A673 (cell line): ENCODE measurements at regions not wholly inside any gene's neighbourhood (a gene's known extent, or its start where the extent isn't known, plus 50 kb on each side); places are given as distances from the start of the nearest gene placed in this dataset.

Experiments
- BruUV-seq: library from RNA; stranded (reverse); fragments of 400-500 nt; replicated peaks from 2 replicates; lab custom pipeline; 2021; lab: Mats Ljungman, UMichigan
- CTCF ChIA-PET: fragments of 300-600 bp; sonication (Branson Sonifier 250); formaldehyde crosslinking; loops from one replicate; lab custom pipeline; 2022; ENCODE audit warnings: antibody characterized with exemption; lab: Charles Lee
- POLR2A ChIA-PET: fragments of 300-600 bp; sonication (Branson Sonifier 250); formaldehyde crosslinking; loops from one replicate; lab custom pipeline; 2022; ENCODE audit warnings: antibody characterized with exemption; ENCODE audit not compliant: low non-redundant PET; lab: Charles Lee
- DNase-seq: peaks from one replicate; pipeline ENCODE4 v3.0.0-alpha.2; 2015; ENCODE audit warnings: low spot score
- H3K27ac ChIP-seq: fragments of 200-600 bp; sonication (generic); 2 replicates; pipeline ENCODE4 v1.5.1; 2016; ENCODE audit warnings: mixed run types, low read depth, mild to moderate bottlenecking, mixed read lengths, antibody characterized with exemption, low read length; ENCODE audit not compliant: poor library complexity, severe bottlenecking
- H3K27me3 ChIP-seq: fragments of 200-600 bp; sonication (generic); replicated peaks from 2 replicates; pipeline ENCODE4 v1.6.1; 2017; ENCODE audit warnings: mixed run types, low read depth, mild to moderate bottlenecking, mixed read lengths, antibody characterized with exemption, low read length; ENCODE audit not compliant: insufficient read depth, poor library complexity
- H3K36me3 ChIP-seq: fragments of 200-600 bp; sonication (generic); 2 replicates; pipeline ENCODE4 v1.6.1; 2016; ENCODE audit warnings: mixed run types, mild to moderate bottlenecking, mixed read lengths, antibody characterized with exemption, low read length; ENCODE audit not compliant: insufficient read depth, poor library complexity, severe bottlenecking
- H3K4me1 ChIP-seq: fragments of 200-600 bp; sonication (generic); 2 replicates; pipeline ENCODE4 v1.6.1; 2017; ENCODE audit warnings: mixed run types, mild to moderate bottlenecking, mixed read lengths, antibody characterized with exemption, low read length; ENCODE audit not compliant: insufficient read depth, poor library complexity, severe bottlenecking
- H3K4me3 ChIP-seq: fragments of 200-600 bp; sonication (generic); 2 replicates; pipeline ENCODE4 v1.5.1; 2016; ENCODE audit warnings: low read depth, mixed run types, mild to moderate bottlenecking, mixed read lengths, low read length; ENCODE audit not compliant: poor library complexity, severe bottlenecking
- H3K9me3 ChIP-seq: fragments of 200-600 bp; sonication (generic); 2 replicates; pipeline ENCODE4 v1.6.1; 2016; ENCODE audit warnings: mixed run types, low read depth, mild to moderate bottlenecking, mixed read lengths, antibody characterized with exemption, low read length; ENCODE audit not compliant: poor library complexity, severe bottlenecking
- EZH2 ChIP-seq: fragments of 200-600 bp; sonication (generic); IDR thresholded peaks from 2 replicates; pipeline ENCODE4 v1.6.1; 2017; ENCODE audit warnings: borderline replicate concordance, low read depth, mild to moderate bottlenecking, mixed read lengths, antibody characterized with exemption, low read length; ENCODE audit not compliant: poor library complexity, severe bottlenecking
- intact Hi-C: fragments of 100-400 bp; cut with micrococcal nuclease; formaldehyde crosslinking; loops from one replicate; pipeline ENCODE4 v1.10.0; 2022; ENCODE audit not compliant: unreplicated experiment
- TF ChIP-seq, protein P1 (sequence below): fragments of 300-800, 200-600 bp; sonication (generic); conservative IDR thresholded peaks from 2 replicates; pipeline ENCODE4 v1.5.1; 2017; ENCODE audit warnings: low read depth, mild to moderate bottlenecking, antibody characterized with exemption, low read length, moderate library complexity, mixed read lengths

- Histone ChIP-seq H3K27ac (no peak overlapping the region), H3K4me3 (no peak overlapping the region), H3K36me3 (no peaks in the 10 kb centered on the region), H3K4me1 (no peaks in the 10 kb centered on the region), H3K9me3 (peaks cover 40% of the 10 kb centered on the region), H3K27me3 (no peaks in the 10 kb centered on the region)
- BruUV-seq, result no TSS peak
- ChIA-PET POLR2A (no interaction called here), CTCF (no interaction called here)
- intact Hi-C loops, result no loop called here
- no peak for DNase-seq
- TF ChIP-seq, protein P1, sequence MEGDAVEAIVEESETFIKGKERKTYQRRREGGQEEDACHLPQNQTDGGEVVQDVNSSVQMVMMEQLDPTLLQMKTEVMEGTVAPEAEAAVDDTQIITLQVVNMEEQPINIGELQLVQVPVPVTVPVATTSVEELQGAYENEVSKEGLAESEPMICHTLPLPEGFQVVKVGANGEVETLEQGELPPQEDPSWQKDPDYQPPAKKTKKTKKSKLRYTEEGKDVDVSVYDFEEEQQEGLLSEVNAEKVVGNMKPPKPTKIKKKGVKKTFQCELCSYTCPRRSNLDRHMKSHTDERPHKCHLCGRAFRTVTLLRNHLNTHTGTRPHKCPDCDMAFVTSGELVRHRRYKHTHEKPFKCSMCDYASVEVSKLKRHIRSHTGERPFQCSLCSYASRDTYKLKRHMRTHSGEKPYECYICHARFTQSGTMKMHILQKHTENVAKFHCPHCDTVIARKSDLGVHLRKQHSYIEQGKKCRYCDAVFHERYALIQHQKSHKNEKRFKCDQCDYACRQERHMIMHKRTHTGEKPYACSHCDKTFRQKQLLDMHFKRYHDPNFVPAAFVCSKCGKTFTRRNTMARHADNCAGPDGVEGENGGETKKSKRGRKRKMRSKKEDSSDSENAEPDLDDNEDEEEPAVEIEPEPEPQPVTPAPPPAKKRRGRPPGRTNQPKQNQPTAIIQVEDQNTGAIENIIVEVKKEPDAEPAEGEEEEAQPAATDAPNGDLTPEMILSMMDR, result no peak
- TF ChIP-seq EZH2, result no peak
Measured at GRCh38 chr21:40976198-40977109, 129.5 kb upstream of the DSCAM start.

DNA sequence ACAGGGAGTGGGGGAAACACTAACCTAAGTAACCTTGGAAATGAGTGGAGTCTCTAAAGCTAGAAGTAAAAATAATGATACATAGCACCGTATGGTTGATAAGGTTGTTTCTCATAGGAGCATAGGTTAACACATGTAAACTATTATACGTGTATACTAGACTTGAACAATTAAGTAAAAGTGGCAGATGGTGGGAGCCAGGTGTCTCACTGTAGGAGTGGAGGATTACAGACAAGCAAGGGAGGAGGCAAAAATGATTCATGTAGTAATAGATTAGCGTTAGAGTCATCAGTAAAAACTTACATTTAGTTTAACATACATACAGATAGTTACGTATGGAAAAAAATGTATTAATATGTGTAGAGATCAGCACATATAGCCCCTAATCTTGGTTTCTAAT lies 138.4 kb upstream of the DSCAM start:
- intact Hi-C loops, result no loop called here
- BruUV-seq, result no TSS peak
- H3K9me3 ChIP-seq, result peaks cover 21% of the 10 kb centered on the region
- no peak for DNase-seq
- no peak overlapping the region for H3K27ac ChIP-seq
- ChIA-PET POLR2A (no interaction called here), CTCF (no interaction called here)
- H3K4me1 ChIP-seq, result no peaks in the 10 kb centered on the region
- no peaks in the 10 kb centered on the region for H3K36me3 ChIP-seq
- H3K4me3 ChIP-seq, result no peak overlapping the region
- H3K27me3 ChIP-seq, result no peaks in the 10 kb centered on the region
- TF ChIP-seq, protein P1, result no peak
- no peak for TF ChIP-seq EZH2

DNA sequence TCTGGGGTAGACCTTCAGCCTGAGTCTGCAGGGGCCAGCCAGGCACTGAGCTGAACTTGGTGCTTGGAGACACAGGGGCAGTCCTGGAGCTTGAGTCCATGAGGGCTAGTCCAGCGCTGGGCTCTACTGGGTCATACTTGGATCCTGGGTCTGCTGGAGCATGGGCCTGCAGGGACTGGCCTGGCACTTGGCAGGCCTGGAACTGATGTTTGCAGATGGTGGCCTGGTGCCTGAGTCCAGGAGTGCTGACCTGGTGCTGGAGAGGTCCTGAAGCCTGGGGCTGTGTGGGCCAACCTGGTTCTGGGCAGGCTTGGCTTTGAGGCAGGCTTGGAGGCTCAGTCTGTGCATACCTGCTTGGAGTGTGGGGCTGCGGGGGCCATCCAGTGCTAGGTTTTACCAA lies 143.4 kb upstream of the DSCAM start:
- CTCF ChIA-PET, result no interaction called here

More for the DNA sequence above, 143.4 kb upstream of the DSCAM start:
- TF ChIP-seq EZH2, result no peak
- TF ChIP-seq, protein P1, result no peak
- intact Hi-C loops, result no loop called here
- H3K27ac ChIP-seq, result no peak overlapping the region
- H3K36me3 ChIP-seq, result no peaks in the 10 kb centered on the region
- POLR2A ChIA-PET, result no interaction called here
- H3K4me1 ChIP-seq, result no peaks in the 10 kb centered on the region
- no peak overlapping the region for H3K4me3 ChIP-seq
- no TSS peak for BruUV-seq
- no peaks in the 10 kb centered on the region for H3K27me3 ChIP-seq
- DNase-seq, result no peak
- H3K9me3 ChIP-seq, result no peaks in the 10 kb centered on the region
